ENCODE measurements at regions not wholly inside any gene's neighbourhood (a gene's known extent, or its start where the extent isn't known, plus 50 kb on each side); places are given as distances from the start of the nearest gene placed in this dataset.

- TF ChIP-seq EZH2 (IDR thresholded peaks at IDR 0.05; ENCODE audit: low read depth) = no peak
- no peak for TF ChIP-seq CTCF (conservative IDR thresholded peaks at IDR 0.05)
These were observed 127.7 kb upstream of the MAF start for GRCh38 chr16:79728048-79728922.

Measured in PC-9 (cell line).